ENCODE measurements at regions not wholly inside any gene's neighbourhood (a gene's known extent, or its start where the extent isn't known, plus 50 kb on each side); places are given as distances from the start of the nearest gene placed in this dataset.

GRCh38 chr14:38125481-38126037 lies 82.1 kb upstream of the SSTR1 start:
- TF ChIP-seq CTCF (IDR thresholded peaks at IDR 0.05) (no peak), POLR2A (IDR thresholded peaks at IDR 0.05) (no peak), EP300 (IDR thresholded peaks at IDR 0.05) (no peak), POLR2AphosphoS5 (IDR thresholded peaks at IDR 0.05) (no peak)

All from upper lobe of left lung (tissue), 4 donors.